ENCODE measurements at regions not wholly inside any gene's neighbourhood (a gene's known extent, or its start where the extent isn't known, plus 50 kb on each side); places are given as distances from the start of the nearest gene placed in this dataset.

GRCh38 chr3:72335458-72336095, 512.7 kb downstream of the SHQ1 start:
- H4K91ac ChIP-seq (ENCODE audit: insufficient read depth, low read depth, low read length) = no peak overlapping the region
- H3K4me2 ChIP-seq (ENCODE audit: low read depth, low read length) = no peak overlapping the region
- ChIA-PET POLR2A (ENCODE audit: unreplicated experiment) (no interaction called here), CTCF (no interaction called here)
- no peak overlapping the region for H3K9ac ChIP-seq (ENCODE audit: low read depth, low read length)
- no peak overlapping the region for H3K27ac ChIP-seq (ENCODE audit: insufficient read depth, low read length)
- H4K5ac ChIP-seq (ENCODE audit: low read depth, low read length) = no peak overlapping the region
- H2BK15ac ChIP-seq (ENCODE audit: low read depth, low read length) = no peak overlapping the region
- BruUV-seq (replicated peaks) = no TSS peak
- no peak overlapping the region for H3K14ac ChIP-seq (replicated peaks; ENCODE audit: low read depth, low read length)
- no peak overlapping the region for H3K18ac ChIP-seq (ENCODE audit: low read depth, low read length)
- no peak for ATAC-seq (ENCODE audit: low read depth)
- intact Hi-C loops (cut with micrococcal nuclease) (loop anchor here (5.0 kb wide), 1 partner anchor 63 kb away; no protein-coding TSS in a partner anchor), dilution Hi-C loops (cut with HindIII; ENCODE audit: low sequenced_read_pairs, unreplicated experiment) (no loop called here), in situ Hi-C loops (cut with MboI; ENCODE audit: low sequenced_read_pairs) (no loop called here)
- no peak overlapping the region for H2AFZ ChIP-seq (replicated peaks; ENCODE audit: low read length, poor library complexity)
- no peak for DNase-seq
- no CpG with 5 or more reads among the region's 10 CpGs for WGBS, 2 experiments (ENCODE audit: extremely low coverage in 2 of 2, insufficient read length in 1 of 2)
- no peaks in the 10 kb centered on the region for H4K20me1 ChIP-seq (ENCODE audit: insufficient read depth, low read length)
- H2BK120ac ChIP-seq (ENCODE audit: low read depth, low read length) = no peak overlapping the region
- peaks cover 22% of the 10 kb centered on the region for H3K9me1 ChIP-seq (ENCODE audit: insufficient read depth, low read length)
- TF ChIP-seq CHD1 (IDR thresholded peaks at IDR 0.05; ENCODE audit: low read depth, low read length) (no peak), POLR2A (IDR thresholded peaks at IDR 0.05; ENCODE audit: low read depth, low read length) (no peak), MAFK (IDR thresholded peaks at IDR 0.05; ENCODE audit: low read depth, low read length) (no peak)
- peaks cover 6% of the 10 kb centered on the region; the same call in 1 of the 2 replicates for H3K27me3 ChIP-seq (ENCODE audit: control insufficient read depth, insufficient read depth, low read length)
- H2BK5ac ChIP-seq (ENCODE audit: low read depth, low read length, poor library complexity, severe bottlenecking) = no peak overlapping the region
- H2BK20ac ChIP-seq (ENCODE audit: low read depth, low read length) = no peak overlapping the region
- H3K23ac ChIP-seq (ENCODE audit: low read depth, low read length) = no peak overlapping the region
- H4K8ac ChIP-seq (ENCODE audit: low read depth in 2 of 2, low read length in 2 of 2) = no peak overlapping the region
- H3K4me3 ChIP-seq (ENCODE audit: insufficient read depth, low read depth, low read length) = no peak overlapping the region
- no peaks in the 10 kb centered on the region for H3K79me1 ChIP-seq (ENCODE audit: low read depth in 1 of 2, low read length in 2 of 2)
- no peak overlapping the region for H2AK5ac ChIP-seq (ENCODE audit: low read depth, low read length)
- no peak overlapping the region for H2AK9ac ChIP-seq (replicated peaks; ENCODE audit: low read depth, low read length, poor library complexity)
- H3K4me1 ChIP-seq (ENCODE audit: control insufficient read depth, insufficient read depth, low read length) = peaks cover 15% of the 10 kb centered on the region
- no peak overlapping the region for H3K56ac ChIP-seq (ENCODE audit: extremely low read depth, insufficient read depth, low read length)
- no peaks in the 10 kb centered on the region for H3K36me3 ChIP-seq (ENCODE audit: control insufficient read depth, insufficient read depth, low read length)
- H3K4ac ChIP-seq (ENCODE audit: low read depth, low read length) = no peak overlapping the region
- H3K9me3 ChIP-seq (ENCODE audit: control insufficient read depth, insufficient read depth, low read length) = no peaks in the 10 kb centered on the region

Data from IMR-90 (cell line).